ENCODE measurements at regions not wholly inside any gene's neighbourhood (a gene's known extent, or its start where the extent isn't known, plus 50 kb on each side); places are given as distances from the start of the nearest gene placed in this dataset.

DNA sequence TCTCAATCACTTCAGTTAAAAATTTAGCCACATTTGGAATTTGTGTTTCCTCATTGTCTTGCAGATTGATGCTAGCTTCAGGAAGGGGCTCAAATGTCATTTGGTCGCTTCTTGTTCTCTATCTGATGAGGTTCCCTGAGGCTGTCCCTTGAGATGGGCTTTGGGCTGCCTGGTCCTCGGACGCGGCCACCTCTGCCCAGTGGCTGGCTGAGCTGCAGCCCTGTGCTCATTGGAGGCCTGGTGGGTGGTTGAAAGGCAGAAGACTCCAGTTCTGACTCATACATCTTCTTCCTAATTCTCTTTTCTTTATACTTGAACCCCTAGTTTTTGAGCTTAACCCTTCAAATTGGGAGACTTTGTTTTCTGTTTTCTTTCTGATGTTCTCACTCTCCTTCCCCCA is 78.8 kb upstream of the NTRK2 start:
- DNase-seq = no peak

DNA sequence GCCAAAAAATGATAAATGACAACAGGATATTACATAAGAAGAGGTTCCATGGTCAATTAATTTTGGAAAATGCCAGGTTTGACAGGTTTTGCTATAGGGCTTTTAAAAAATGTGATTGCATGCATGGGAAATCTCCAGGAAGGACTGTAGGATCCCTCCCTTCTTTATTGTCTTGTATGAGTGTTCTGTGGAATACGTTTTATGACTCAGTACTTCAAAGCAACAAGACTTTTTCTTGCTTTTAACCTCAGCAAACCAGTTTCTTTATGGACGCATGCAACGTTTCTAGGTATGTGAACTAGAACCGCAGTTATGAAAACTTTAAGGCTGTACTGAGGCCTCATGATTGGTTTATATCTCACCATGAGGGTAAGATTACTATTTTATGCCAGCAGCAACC is 76.6 kb upstream of the NTRK2 start:
- no peak for DNase-seq

DNA sequence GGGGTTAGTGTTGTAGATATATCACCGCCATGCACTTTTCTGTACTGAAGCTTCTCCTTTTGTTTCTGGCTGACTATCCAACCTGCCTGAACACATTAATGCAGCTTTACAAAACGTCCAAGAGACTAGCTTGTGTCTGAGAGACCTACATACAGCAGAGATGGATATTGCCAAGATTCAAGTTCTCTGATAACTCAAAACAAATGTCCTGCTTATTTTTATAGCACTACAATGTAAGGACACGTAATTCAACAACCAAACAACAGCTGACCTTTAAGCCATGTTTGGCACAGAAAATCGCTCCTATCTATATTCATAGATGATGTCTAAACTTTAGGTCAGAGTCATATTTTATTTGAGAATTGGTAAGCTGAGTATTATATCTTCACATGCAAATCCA is 76.2 kb upstream of the NTRK2 start:
- DNase-seq = no peak

DNA sequence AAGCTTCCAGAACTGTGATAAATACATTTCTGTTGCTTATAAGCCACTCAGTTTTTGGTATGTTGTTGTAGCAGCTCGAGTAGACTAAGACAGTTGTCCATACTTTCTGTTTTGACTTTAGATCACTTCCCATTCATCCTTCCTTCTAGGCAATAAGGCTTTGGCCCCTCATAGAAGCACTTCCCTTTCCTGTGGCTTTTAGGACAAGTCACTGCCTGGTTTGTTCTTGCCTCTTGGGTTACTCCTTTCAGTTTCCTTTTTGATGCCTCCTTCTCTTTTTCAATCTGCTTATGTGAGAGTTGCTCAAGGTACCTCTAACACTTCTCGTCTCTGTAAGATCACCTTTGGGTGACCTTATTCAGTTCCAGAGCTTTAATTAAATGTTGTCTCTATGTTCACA is 72.4 kb upstream of the NTRK2 start:
- DNase-seq = no peak

DNA sequence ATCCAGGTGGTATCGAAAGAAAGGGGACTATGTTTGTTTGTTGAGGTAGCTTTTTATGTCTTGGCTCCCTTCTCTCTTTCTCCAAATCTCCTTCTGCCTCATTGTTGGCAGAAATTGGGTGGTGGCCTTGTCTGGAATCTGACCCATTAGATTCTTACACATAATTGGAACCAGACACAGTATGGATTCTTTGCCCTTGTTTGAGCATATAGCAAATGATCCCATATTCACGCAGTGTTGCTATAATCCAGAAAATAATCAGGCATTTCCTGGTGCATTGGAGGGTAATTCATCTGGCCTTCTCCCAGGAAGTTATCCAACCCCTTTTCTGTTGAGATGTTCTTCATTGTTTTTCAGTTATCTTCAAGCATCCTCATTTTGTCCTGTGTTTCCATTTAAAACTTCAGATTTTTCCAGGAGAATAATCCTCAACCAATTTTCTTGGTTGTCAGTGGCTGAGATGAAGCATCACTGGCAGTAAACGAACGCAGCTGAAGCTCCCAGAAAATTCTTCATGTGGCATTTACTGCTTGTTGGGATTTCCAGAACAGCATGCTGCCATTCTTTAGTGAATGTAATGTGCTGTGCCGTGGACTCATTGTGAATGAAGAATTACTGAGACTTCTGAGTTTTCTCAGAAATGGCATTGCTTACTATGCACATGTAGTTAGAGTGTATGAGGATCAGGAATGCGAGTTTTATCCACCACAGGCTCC is 70.5 kb upstream of the NTRK2 start:
- no peak for DNase-seq

- DNase-seq = no peak
These were observed 68.8 kb upstream of the NTRK2 start for GRCh38 chr9:84600739-84601138.

GRCh38 chr9:84604223-84604622 is 65.3 kb upstream of the NTRK2 start:
- no peak for DNase-seq

GRCh38 chr9:84609779-84610178 is 59.8 kb upstream of the NTRK2 start:
- DNase-seq = no peak

- no peak for DNase-seq
These were observed 56.1 kb upstream of the NTRK2 start for GRCh38 chr9:84613431-84613830.

DNA sequence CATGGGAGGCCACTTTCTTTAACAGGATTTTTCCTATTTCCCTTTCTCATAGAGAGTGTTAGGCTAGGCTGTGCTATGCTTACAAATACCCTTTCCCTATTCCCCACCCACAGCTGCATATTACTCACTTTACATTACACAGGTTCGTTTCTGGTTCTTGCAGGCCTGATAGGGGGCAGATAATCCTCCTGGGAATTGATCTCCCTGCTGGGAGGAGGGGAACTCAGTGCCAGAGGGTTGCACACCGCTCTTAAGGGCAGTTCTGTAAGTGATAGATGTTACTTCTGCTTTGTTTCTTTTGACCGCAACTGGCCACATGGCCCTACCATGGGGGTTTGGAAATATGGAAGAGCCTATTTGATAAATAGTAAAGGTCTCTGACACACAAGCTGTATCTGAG is 54.0 kb upstream of the NTRK2 start:
- no peak for DNase-seq

- no peak for DNase-seq
These were observed 52.0 kb upstream of the NTRK2 start for GRCh38 chr9:84617411-84618029.

All from stimulated activated CD4-positive, alpha-beta T cell treated with anti-CD3 and anti-CD28 coated beads, Interleukin-2, amount 100 ng/mL, for 48 hours (primary cell).